Activated CD8-positive, alpha-beta T cell treated with anti-CD3 and anti-CD28 coated beads for 36 hours (primary cell): ENCODE measurements at regions not wholly inside any gene's neighbourhood (a gene's known extent, or its start where the extent isn't known, plus 50 kb on each side); places are given as distances from the start of the nearest gene placed in this dataset.
"Not testable (repeated sequence)": the region's sequence is repeated elsewhere in the genome, so short reads cannot be mapped to it uniquely, and the experiment has no call there.

Source experiments
- ATAC-seq: fragments of 200-7000 bp; cut with Tn5 transposase; one replicate; pipeline ENCODE4 v1.10.0; 2021; ENCODE audit warnings: mild to moderate bottlenecking, moderate library complexity
- CTCF ChIA-PET: fragments of 350-600 bp; sonication (Branson Sonifier 250); formaldehyde crosslinking; loops from one replicate; lab custom pipeline; 2021; ENCODE audit warnings: antibody characterized with exemption; lab: Charles Lee
- POLR2A ChIA-PET: fragments of 350-600 bp; sonication (Branson Sonifier 250); formaldehyde crosslinking; loops from one replicate; lab custom pipeline; 2021; ENCODE audit warnings: antibody characterized with exemption; lab: Charles Lee
- DNase-seq: peaks from one replicate; pipeline ENCODE4 v3.0.0-alpha.2; 2020
- H3K27ac Mint-ChIP-seq: one replicate; pipeline ENCODE4 v1.8.0; 2021; ENCODE audit warnings: mild to moderate bottlenecking, mixed read lengths
- H3K27me3 Mint-ChIP-seq: one replicate; pipeline ENCODE4 v1.8.0; 2021; ENCODE audit warnings: mixed read lengths
- H3K36me3 Mint-ChIP-seq: one replicate; pipeline ENCODE4 v1.8.0; 2021; ENCODE audit warnings: low read depth, mixed read lengths
- H3K4me1 Mint-ChIP-seq: one replicate; pipeline ENCODE4 v1.8.0; 2021; ENCODE audit warnings: low read depth, mixed read lengths
- H3K4me3 Mint-ChIP-seq: one replicate; pipeline ENCODE4 v1.8.0; 2021; ENCODE audit warnings: mild to moderate bottlenecking, moderate library complexity, mixed read lengths
- H3K9me3 Mint-ChIP-seq: one replicate; pipeline ENCODE4 v1.8.0; 2021; ENCODE audit warnings: mixed read lengths
- CTCF ChIP-seq: fragments of 200-600 bp; IDR thresholded peaks from one replicate; pipeline ENCODE4 v1.8.0; 2022; ENCODE audit warnings: antibody characterized with exemption, mild to moderate bottlenecking
- intact Hi-C: fragments of 100-400 bp; cut with micrococcal nuclease; formaldehyde crosslinking; loops from one replicate; pipeline ENCODE4 v1.10.0; 2022

- no peak overlapping the region for H3K27ac Mint-ChIP-seq
- no peak for TF ChIP-seq CTCF
- intact Hi-C loops: no loop called here
- peaks cover 7% of the 10 kb centered on the region for H3K9me3 Mint-ChIP-seq
- ATAC-seq: no peak
- no peak for DNase-seq
- ChIA-PET POLR2A (no interaction called here), CTCF (no interaction called here)
- no peak overlapping the region for H3K4me3 Mint-ChIP-seq
- no peaks in the 10 kb centered on the region for H3K36me3 Mint-ChIP-seq
- no peaks in the 10 kb centered on the region for H3K27me3 Mint-ChIP-seq
- no peaks in the 10 kb centered on the region for H3K4me1 Mint-ChIP-seq
Observed at GRCh38 chr13:87331178-87331577, 340.0 kb upstream of the SLITRK5 start.

GRCh38 chr13:87333599-87333998, 337.6 kb upstream of the SLITRK5 start:
- DNase-seq (no peak), ATAC-seq (no peak)
- intact Hi-C loops: no loop called here
- Mint-ChIP-seq H3K9me3 (peaks cover 7% of the 10 kb centered on the region), H3K27ac (no peak overlapping the region), H3K36me3 (no peaks in the 10 kb centered on the region), H3K4me3 (no peak overlapping the region), H3K4me1 (no peaks in the 10 kb centered on the region), H3K27me3 (no peaks in the 10 kb centered on the region)
- POLR2A ChIA-PET: no interaction called here
- CTCF ChIA-PET: no interaction called here
- no peak for TF ChIP-seq CTCF

- CTCF ChIA-PET: no interaction called here
- Mint-ChIP-seq H3K27me3 (no peaks in the 10 kb centered on the region), H3K4me3 (no peak overlapping the region), H3K36me3 (no peaks in the 10 kb centered on the region), H3K4me1 (no peaks in the 10 kb centered on the region), H3K27ac (no peak overlapping the region), H3K9me3 (peaks cover 7% of the 10 kb centered on the region)
- POLR2A ChIA-PET: no interaction called here
- ATAC-seq (no peak), DNase-seq (no peak)
- intact Hi-C loops: no loop called here
- TF ChIP-seq CTCF: no peak
Observed at GRCh38 chr13:87334176-87334575, 337.0 kb upstream of the SLITRK5 start.

- H3K4me3 Mint-ChIP-seq, H3K9me3 Mint-ChIP-seq, DNase-seq, ATAC-seq, intact Hi-C loops, CTCF ChIA-PET, H3K27me3 Mint-ChIP-seq, H3K36me3 Mint-ChIP-seq, H3K4me1 Mint-ChIP-seq, POLR2A ChIA-PET, H3K27ac Mint-ChIP-seq: not testable (repeated sequence)
Observed at GRCh38 chr13:87336346-87336889, 334.8 kb upstream of the SLITRK5 start.

GRCh38 chr13:87344176-87344575, 327.0 kb upstream of the SLITRK5 start:
- Mint-ChIP-seq H3K27ac (no peak overlapping the region), H3K36me3 (no peaks in the 10 kb centered on the region), H3K4me1 (no peaks in the 10 kb centered on the region), H3K27me3 (no peaks in the 10 kb centered on the region), H3K4me3 (no peak overlapping the region), H3K9me3 (peaks cover 5% of the 10 kb centered on the region)
- CTCF ChIA-PET: no interaction called here
- ATAC-seq (no peak), DNase-seq (no peak)
- intact Hi-C loops: no loop called here
- POLR2A ChIA-PET: no interaction called here
- TF ChIP-seq CTCF: no peak

- no peak for DNase-seq
- no peak overlapping the region for H3K4me3 Mint-ChIP-seq
- peaks cover 9% of the 10 kb centered on the region for H3K9me3 Mint-ChIP-seq
- no peak overlapping the region for H3K27ac Mint-ChIP-seq
- CTCF ChIA-PET: no interaction called here
- TF ChIP-seq CTCF: no peak
- H3K36me3 Mint-ChIP-seq: no peaks in the 10 kb centered on the region
- POLR2A ChIA-PET: no interaction called here
- no peaks in the 10 kb centered on the region for H3K27me3 Mint-ChIP-seq
- intact Hi-C loops: no loop called here
- ATAC-seq: no peak
- no peaks in the 10 kb centered on the region for H3K4me1 Mint-ChIP-seq
Observed at GRCh38 chr13:87355451-87355850, 315.7 kb upstream of the SLITRK5 start.
